ENCODE measurements at regions not wholly inside any gene's neighbourhood (a gene's known extent, or its start where the extent isn't known, plus 50 kb on each side); places are given as distances from the start of the nearest gene placed in this dataset.

GRCh38 chr22:22359465-22359864 lies 114.9 kb downstream of the VPREB1 start:
- TF ChIP-seq CTCF (IDR thresholded peaks at IDR 0.05; ENCODE audit: low read depth, low read length, missing control alignments): no peak
- DNase-seq: no peak
- Histone ChIP-seq H3K4me3 (ENCODE audit: low read depth, low read length) (no peak overlapping the region), H3K27ac (no peak overlapping the region), H3K36me3 (replicated peaks) (no peaks in the 10 kb centered on the region), H3K27me3 (replicated peaks) (peaks cover 7% of the 10 kb centered on the region)
- in situ Hi-C loops (cut with HindIII; ENCODE audit: low pct_ligation_motif_present, low sequenced_read_pairs): no loop called here

GRCh38 chr22:22360014-22360413 lies 115.4 kb downstream of the VPREB1 start:
- no peak for DNase-seq
- in situ Hi-C loops (cut with HindIII; ENCODE audit: low pct_ligation_motif_present, low sequenced_read_pairs): no loop called here
- no peak for TF ChIP-seq CTCF (IDR thresholded peaks at IDR 0.05; ENCODE audit: low read depth, low read length, missing control alignments)
- Histone ChIP-seq H3K36me3 (replicated peaks) (no peaks in the 10 kb centered on the region), H3K4me3 (ENCODE audit: low read depth, low read length) (no peak overlapping the region), H3K27ac (no peak overlapping the region), H3K27me3 (replicated peaks) (peaks cover 5% of the 10 kb centered on the region)

GRCh38 chr22:22362311-22362710 lies 117.7 kb downstream of the VPREB1 start:
- Histone ChIP-seq H3K4me3 (ENCODE audit: low read depth, low read length) (no peak overlapping the region), H3K27ac (no peak overlapping the region), H3K36me3 (replicated peaks) (no peaks in the 10 kb centered on the region), H3K27me3 (replicated peaks) (peaks cover 4% of the 10 kb centered on the region)
- TF ChIP-seq CTCF (IDR thresholded peaks at IDR 0.05; ENCODE audit: low read depth, low read length, missing control alignments): no peak
- in situ Hi-C loops (cut with HindIII; ENCODE audit: low pct_ligation_motif_present, low sequenced_read_pairs): no loop called here
- no peak for DNase-seq

GRCh38 chr22:22362936-22363335 lies 118.3 kb downstream of the VPREB1 start:
- no peak for TF ChIP-seq CTCF (IDR thresholded peaks at IDR 0.05; ENCODE audit: low read depth, low read length, missing control alignments)
- Histone ChIP-seq H3K27ac (no peak overlapping the region), H3K4me3 (ENCODE audit: low read depth, low read length) (no peak overlapping the region), H3K27me3 (replicated peaks) (peaks cover 4% of the 10 kb centered on the region), H3K36me3 (replicated peaks) (no peaks in the 10 kb centered on the region)
- DNase-seq: no peak
- in situ Hi-C loops (cut with HindIII; ENCODE audit: low pct_ligation_motif_present, low sequenced_read_pairs): no loop called here

GRCh38 chr22:22364207-22364606 lies 119.6 kb downstream of the VPREB1 start:
- H3K36me3 ChIP-seq (replicated peaks): no peaks in the 10 kb centered on the region
- H3K27ac ChIP-seq: no peak overlapping the region
- TF ChIP-seq CTCF (IDR thresholded peaks at IDR 0.05; ENCODE audit: low read depth, low read length, missing control alignments): no peak
- H3K4me3 ChIP-seq (ENCODE audit: low read depth, low read length): no peak overlapping the region
- H3K27me3 ChIP-seq (replicated peaks): peaks cover 4% of the 10 kb centered on the region
- in situ Hi-C loops (cut with HindIII; ENCODE audit: low pct_ligation_motif_present, low sequenced_read_pairs): no loop called here
- DNase-seq: no peak

GRCh38 chr22:22366537-22366936 lies 122.0 kb downstream of the VPREB1 start:
- no peak overlapping the region for H3K27ac ChIP-seq
- H3K36me3 ChIP-seq (replicated peaks): no peaks in the 10 kb centered on the region
- DNase-seq: no peak
- in situ Hi-C loops (cut with HindIII; ENCODE audit: low pct_ligation_motif_present, low sequenced_read_pairs): no loop called here
- no peak for TF ChIP-seq CTCF (IDR thresholded peaks at IDR 0.05; ENCODE audit: low read depth, low read length, missing control alignments)
- H3K4me3 ChIP-seq (ENCODE audit: low read depth, low read length): no peak overlapping the region
- H3K27me3 ChIP-seq (replicated peaks): peaks cover 8% of the 10 kb centered on the region
